ENCODE measurements at regions not wholly inside any gene's neighbourhood (a gene's known extent, or its start where the extent isn't known, plus 50 kb on each side); places are given as distances from the start of the nearest gene placed in this dataset.

GRCh38 chr16:86778108-86778745 lies 199.9 kb downstream of the FOXL1 start:
- no peak for TF ChIP-seq CTCF (IDR thresholded peaks at IDR 0.05)
- no peak for TF ChIP-seq POLR2A (IDR thresholded peaks at IDR 0.05)

Measured in vagina (tissue), 2 donors.